ENCODE measurements at regions not wholly inside any gene's neighbourhood (a gene's known extent, or its start where the extent isn't known, plus 50 kb on each side); places are given as distances from the start of the nearest gene placed in this dataset.

- TF ChIP-seq CTCF (conservative IDR thresholded peaks at IDR 0.05; ENCODE audit: low read depth in 2 of 2): no peak
- TF ChIP-seq CREB1 (CRISPR knock-in tag; IDR thresholded peaks at IDR 0.05; ENCODE audit: low read depth): no peak
- no peak for TF ChIP-seq NANOG (IDR thresholded peaks at IDR 0.05; ENCODE audit: borderline replicate concordance)
- no peak for TF ChIP-seq EZH2 (IDR thresholded peaks at IDR 0.05; ENCODE audit: low read depth, unreplicated experiment)
- TF ChIP-seq EZH2phosphoT487 (IDR thresholded peaks at IDR 0.05; ENCODE audit: unreplicated experiment): no peak
- no peak for TF ChIP-seq ETS1 (IDR thresholded peaks at IDR 0.05)
- TF ChIP-seq JUNB (IDR thresholded peaks at IDR 0.05; ENCODE audit: unreplicated experiment): no peak
- TF ChIP-seq POLR2AphosphoS5 (IDR thresholded peaks at IDR 0.05; ENCODE audit: low read depth): no peak
- TF ChIP-seq ZNF462 (CRISPR knock-in tag; IDR thresholded peaks at IDR 0.05): no peak
- TF ChIP-seq REST (IDR thresholded peaks at IDR 0.05; ENCODE audit: unreplicated experiment): no peak
These were observed 496.9 kb downstream of the CCSER2 start for GRCh38 chr10:84825330-84825729.

Measured in GM23338 (cell line).